Spleen (tissue), 7 donors: ENCODE measurements at regions not wholly inside any gene's neighbourhood (a gene's known extent, or its start where the extent isn't known, plus 50 kb on each side); places are given as distances from the start of the nearest gene placed in this dataset.

Source experiments
- POLR2AphosphoS5 ChIP-seq, 3 donors: sonication (generic); formaldehyde crosslinking; IDR thresholded peaks; one replicate each; pipeline ENCODE4 v1.5.1; 2017; ENCODE audit warnings: antibody characterized with exemption in 3 of 3
- TF ChIP-seq, protein P1 (sequence below), 11 experiments: fragments of 200-600 bp in 7 of 11; fragments of 450-650 bp in 4 of 11; sonication (generic) in 4 of 11; IDR thresholded peaks in 8 of 11; conservative IDR thresholded peaks in 3 of 11; 1 replicate in 7 of 11; 2 replicates in 4 of 11; pipeline versions ENCODE4 v1.4.0 to v1.8.0; 2016 to 2021; ENCODE audit warnings: antibody characterized with exemption in 11 of 11, inconsistent platforms in 4 of 11, mild to moderate bottlenecking in 1 of 11
- donor health status: DM: no; HTN: no; CAD: no; lungs with moderate emphysema.
- donor health status: DM: no; HTN: no; CAD: no.
- donor health status: DM: no; HTN: no; CAD: no.

DNA sequence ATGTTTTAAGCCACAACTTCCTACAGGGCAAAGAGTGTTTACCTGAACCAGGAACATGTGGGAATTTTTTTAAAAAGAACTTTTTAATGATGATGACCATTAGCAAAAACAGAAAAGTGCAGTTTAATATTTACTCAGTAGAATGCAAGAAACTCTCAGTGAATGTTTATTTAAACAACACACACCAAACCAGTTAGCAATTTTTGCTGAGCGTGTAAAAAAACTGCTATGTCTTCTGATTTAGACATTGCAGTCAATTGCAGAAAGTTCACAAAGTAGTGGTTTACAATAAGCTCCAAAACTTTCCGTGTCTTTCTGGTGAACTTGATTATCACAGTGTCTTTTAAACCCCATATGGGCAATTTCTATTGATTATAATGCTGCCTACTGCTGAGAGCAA lies 273.7 kb upstream of the DIAPH2 start:
- no peak for TF ChIP-seq POLR2AphosphoS5 (IDR thresholded peaks at IDR 0.05)
- TF ChIP-seq, protein P1, sequence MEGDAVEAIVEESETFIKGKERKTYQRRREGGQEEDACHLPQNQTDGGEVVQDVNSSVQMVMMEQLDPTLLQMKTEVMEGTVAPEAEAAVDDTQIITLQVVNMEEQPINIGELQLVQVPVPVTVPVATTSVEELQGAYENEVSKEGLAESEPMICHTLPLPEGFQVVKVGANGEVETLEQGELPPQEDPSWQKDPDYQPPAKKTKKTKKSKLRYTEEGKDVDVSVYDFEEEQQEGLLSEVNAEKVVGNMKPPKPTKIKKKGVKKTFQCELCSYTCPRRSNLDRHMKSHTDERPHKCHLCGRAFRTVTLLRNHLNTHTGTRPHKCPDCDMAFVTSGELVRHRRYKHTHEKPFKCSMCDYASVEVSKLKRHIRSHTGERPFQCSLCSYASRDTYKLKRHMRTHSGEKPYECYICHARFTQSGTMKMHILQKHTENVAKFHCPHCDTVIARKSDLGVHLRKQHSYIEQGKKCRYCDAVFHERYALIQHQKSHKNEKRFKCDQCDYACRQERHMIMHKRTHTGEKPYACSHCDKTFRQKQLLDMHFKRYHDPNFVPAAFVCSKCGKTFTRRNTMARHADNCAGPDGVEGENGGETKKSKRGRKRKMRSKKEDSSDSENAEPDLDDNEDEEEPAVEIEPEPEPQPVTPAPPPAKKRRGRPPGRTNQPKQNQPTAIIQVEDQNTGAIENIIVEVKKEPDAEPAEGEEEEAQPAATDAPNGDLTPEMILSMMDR (IDR thresholded peaks at IDR 0.05 in 8 of 11, conservative IDR thresholded peaks at IDR 0.05 in 3 of 11): no peak
